ENCODE measurements at regions not wholly inside any gene's neighbourhood (a gene's known extent, or its start where the extent isn't known, plus 50 kb on each side); places are given as distances from the start of the nearest gene placed in this dataset.

DNA sequence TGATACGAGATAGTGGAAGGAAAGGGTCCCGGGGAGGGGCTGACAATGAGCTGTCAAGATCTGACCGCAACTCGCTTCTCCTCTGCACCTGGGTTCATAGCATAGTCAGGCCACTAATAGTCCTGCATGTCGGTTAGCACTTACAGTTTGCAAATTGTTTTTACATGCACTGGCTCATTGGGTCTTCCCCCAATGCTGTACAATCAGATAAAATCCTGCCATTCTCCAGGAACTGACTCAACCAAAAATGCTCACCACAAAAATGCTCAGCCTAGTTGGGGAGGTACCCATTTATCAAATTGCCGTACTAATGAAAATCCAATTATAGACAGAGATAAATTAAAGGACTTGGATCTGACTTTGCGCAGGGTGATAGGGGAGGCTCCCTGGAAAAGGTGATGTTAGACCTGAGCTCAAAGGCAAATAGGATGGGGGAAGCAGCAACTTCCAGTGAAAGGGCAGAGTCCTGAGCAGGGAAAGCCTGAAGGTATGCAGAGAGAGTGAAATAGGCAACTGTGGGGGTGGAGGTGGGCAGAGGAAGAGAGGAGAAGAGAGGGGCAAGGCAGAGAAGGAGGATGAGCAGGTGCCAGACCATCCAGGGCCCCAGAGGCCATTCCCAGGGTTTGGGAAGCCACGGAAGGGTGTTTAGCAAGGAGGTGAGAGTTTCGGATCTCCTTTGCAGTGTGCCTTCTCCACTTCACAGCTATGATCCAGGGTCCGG lies 326.1 kb upstream of the TSHZ3 start:
- H3K4me1 ChIP-seq (ENCODE audit: control insufficient read depth, insufficient read depth, low read length, unreplicated experiment): no peaks in the 10 kb centered on the region

DNA sequence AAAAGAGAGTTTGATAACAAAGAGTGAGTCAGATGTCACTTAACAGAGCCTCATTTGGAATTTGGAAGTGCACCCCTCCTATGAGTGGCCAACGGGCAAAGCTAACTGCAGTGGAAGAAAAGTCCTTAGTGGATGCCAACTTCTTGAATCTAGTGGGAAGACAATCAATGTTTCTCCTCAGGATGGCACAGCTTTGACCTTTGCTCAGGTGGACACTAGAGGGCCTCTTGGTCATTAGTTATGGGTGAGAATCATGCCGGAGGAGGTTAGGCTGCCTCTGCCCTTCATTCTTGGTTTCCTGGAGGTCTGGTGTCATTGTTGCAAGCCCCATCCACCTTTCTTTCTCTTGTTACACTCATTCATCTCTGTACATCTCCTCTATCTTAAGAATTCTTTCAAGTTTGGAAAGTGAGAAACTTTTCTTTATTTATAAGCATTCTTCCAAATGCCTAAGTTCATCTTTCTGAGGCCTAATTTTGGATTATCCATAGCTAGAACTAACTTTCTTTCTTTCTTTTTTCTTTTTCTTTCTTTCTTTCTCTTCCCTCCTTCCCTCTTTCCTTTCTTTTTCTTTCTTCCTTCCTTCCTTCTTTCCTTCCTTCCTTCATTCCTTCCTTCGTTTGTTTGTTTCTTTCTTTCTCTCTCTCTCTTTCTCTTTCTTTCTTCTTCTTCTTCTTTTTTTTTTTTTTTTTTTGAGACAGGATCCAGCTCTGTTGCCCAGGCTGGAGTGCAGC lies 327.2 kb upstream of the TSHZ3 start:
- Histone ChIP-seq H3K4me1 (ENCODE audit: control insufficient read depth, insufficient read depth, low read length, unreplicated experiment) (no peaks in the 10 kb centered on the region), H3K36me3 (ENCODE audit: insufficient read depth, low read length) (no peaks in the 10 kb centered on the region), H3K79me2 (ENCODE audit: control insufficient read depth, insufficient read depth, low read length, unreplicated experiment) (no peaks in the 10 kb centered on the region)

More for the DNA sequence above, 326.1 kb upstream of the TSHZ3 start:
- Histone ChIP-seq H3K4me3 (ENCODE audit: low read depth, low read length) (no peak overlapping the region), H2AFZ (ENCODE audit: low read length, unreplicated experiment) (no peak overlapping the region), H3K27ac (ENCODE audit: low read depth, low read length) (no peak overlapping the region), H3K79me2 (ENCODE audit: control insufficient read depth, insufficient read depth, low read length, unreplicated experiment) (no peaks in the 10 kb centered on the region), H3K27me3 (ENCODE audit: insufficient read depth, low read length) (no peaks in the 10 kb centered on the region), H3K36me3 (ENCODE audit: insufficient read depth, low read length) (no peaks in the 10 kb centered on the region)

DNA sequence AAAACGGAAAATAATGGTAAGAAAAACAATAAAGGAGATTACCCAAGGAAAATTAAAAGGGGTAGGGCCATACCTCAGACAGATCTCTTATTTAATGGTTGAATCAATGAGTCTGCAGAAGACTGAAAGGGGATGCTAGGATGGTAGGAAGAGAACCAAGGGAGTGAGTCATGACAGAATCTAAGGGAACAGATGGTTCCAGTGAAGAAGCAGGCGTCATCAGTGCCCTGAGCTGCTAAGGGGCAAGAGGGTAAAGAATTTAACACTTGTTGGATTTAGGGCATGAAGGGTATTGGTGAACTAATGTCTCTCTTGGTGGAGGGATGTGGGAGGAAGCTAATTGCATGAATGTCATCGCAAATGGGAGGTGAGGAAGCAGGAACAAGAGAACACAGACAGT lies 329.2 kb upstream of the TSHZ3 start:
- Histone ChIP-seq H3K79me2 (ENCODE audit: control insufficient read depth, insufficient read depth, low read length, unreplicated experiment) (no peaks in the 10 kb centered on the region), H3K4me3 (ENCODE audit: low read depth, low read length) (no peak overlapping the region), H3K4me1 (ENCODE audit: control insufficient read depth, insufficient read depth, low read length, unreplicated experiment) (no peaks in the 10 kb centered on the region), H2AFZ (ENCODE audit: low read length, unreplicated experiment) (no peak overlapping the region), H3K27ac (ENCODE audit: low read depth, low read length) (no peak overlapping the region), H3K27me3 (ENCODE audit: insufficient read depth, low read length) (no peaks in the 10 kb centered on the region), H3K36me3 (ENCODE audit: insufficient read depth, low read length) (no peaks in the 10 kb centered on the region)

More for the DNA sequence above, 327.2 kb upstream of the TSHZ3 start:
- Histone ChIP-seq H2AFZ (ENCODE audit: low read length, unreplicated experiment) (no peak overlapping the region), H3K27ac (ENCODE audit: low read depth, low read length) (no peak overlapping the region), H3K27me3 (ENCODE audit: insufficient read depth, low read length) (no peaks in the 10 kb centered on the region), H3K4me3 (ENCODE audit: low read depth, low read length) (no peak overlapping the region)

DNA sequence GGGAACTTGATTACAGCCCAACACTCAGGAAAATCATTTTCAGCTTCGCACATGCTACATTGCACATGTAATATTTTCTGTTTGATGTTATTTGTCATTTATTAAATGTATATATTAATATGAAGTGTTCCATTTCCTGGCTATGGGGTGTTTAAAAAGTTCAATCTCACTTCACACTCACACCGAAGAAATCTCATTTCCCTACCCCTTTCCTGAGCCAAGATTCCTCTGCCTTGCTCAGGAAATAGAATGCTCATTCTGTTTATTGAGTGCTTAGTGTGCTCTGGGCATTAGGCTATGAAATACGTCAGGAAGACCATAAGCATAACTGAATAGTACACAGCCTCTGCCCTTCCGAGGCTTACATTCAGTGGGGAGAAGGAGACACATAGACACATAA lies 331.9 kb upstream of the TSHZ3 start:
- no peaks in the 10 kb centered on the region for H3K27me3 ChIP-seq (ENCODE audit: insufficient read depth, low read length)
- H3K4me3 ChIP-seq (ENCODE audit: low read depth, low read length): no peak overlapping the region
- H3K79me2 ChIP-seq (ENCODE audit: control insufficient read depth, insufficient read depth, low read length, unreplicated experiment): no peaks in the 10 kb centered on the region
- no peaks in the 10 kb centered on the region for H3K36me3 ChIP-seq (ENCODE audit: insufficient read depth, low read length)
- H3K4me1 ChIP-seq (ENCODE audit: control insufficient read depth, insufficient read depth, low read length, unreplicated experiment): no peaks in the 10 kb centered on the region
- H2AFZ ChIP-seq (ENCODE audit: low read length, unreplicated experiment): no peak overlapping the region
- no peak overlapping the region for H3K27ac ChIP-seq (ENCODE audit: low read depth, low read length)

DNA sequence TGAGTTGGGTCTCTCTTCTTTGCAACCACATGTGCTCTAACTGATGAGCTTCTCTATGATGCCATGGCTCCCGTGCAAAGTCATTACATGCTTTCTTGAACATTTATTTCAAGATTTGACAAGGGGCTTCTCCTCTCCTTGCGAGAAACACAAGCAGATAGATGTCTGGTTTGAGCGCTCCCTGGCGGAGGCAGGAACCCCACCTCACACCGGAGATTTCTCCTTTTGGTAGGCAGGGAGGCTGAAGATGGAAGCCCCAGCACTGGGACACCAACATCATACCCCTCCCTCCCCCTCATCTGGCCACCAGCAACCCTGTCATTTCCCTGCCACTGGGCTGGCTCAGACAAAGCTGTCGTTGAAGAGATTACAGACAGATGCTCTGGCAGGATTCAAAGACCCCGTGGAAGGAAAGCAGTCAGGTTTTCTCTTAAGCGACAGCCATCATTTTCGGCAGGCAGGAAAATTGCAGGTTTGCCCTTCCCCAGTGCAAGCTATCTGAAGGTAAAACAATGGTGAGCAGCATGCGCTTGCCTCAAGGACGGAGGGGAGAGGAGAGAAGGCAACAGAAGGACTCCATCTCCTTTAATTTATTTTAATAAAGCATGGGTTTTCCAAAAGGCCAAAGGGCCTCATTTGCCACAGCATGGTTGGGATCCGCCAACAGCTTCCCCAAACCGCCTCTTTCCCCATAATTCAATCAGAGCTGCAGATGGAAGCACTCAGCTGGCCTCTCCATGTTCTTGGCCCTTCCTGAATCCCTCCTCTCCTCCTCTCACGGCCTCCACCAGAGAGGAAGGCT lies 344.1 kb upstream of the TSHZ3 start:
- Histone ChIP-seq H3K36me3 (ENCODE audit: insufficient read depth, low read length) (no peaks in the 10 kb centered on the region), H2AFZ (ENCODE audit: low read length, unreplicated experiment) (no peak overlapping the region), H3K27me3 (ENCODE audit: insufficient read depth, low read length) (no peaks in the 10 kb centered on the region), H3K79me2 (ENCODE audit: control insufficient read depth, insufficient read depth, low read length, unreplicated experiment) (no peaks in the 10 kb centered on the region), H3K27ac (ENCODE audit: low read depth, low read length) (no peak overlapping the region), H3K4me3 (ENCODE audit: low read depth, low read length) (no peak overlapping the region), H3K4me1 (ENCODE audit: control insufficient read depth, insufficient read depth, low read length, unreplicated experiment) (no peaks in the 10 kb centered on the region)

DNA sequence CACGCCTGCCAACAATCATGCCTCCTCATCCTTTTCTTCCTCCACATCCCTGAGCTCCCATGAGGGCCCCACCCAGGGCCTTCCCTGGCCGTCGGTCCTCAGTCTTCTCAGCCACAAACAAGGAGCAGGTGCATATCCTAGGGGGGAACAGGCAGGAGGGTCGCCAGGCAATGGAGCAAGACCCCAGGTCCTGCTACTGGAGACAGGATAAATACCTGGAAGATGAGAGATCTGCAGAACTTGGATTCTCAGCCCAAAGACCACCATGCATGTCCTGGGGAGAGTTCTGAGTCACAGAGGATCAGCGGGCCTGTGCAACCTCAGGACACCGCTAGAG lies 344.7 kb upstream of the TSHZ3 start:
- H3K36me3 ChIP-seq (ENCODE audit: insufficient read depth, low read length): no peaks in the 10 kb centered on the region
- H3K79me2 ChIP-seq (ENCODE audit: control insufficient read depth, insufficient read depth, low read length, unreplicated experiment): no peaks in the 10 kb centered on the region
- H3K27me3 ChIP-seq (ENCODE audit: insufficient read depth, low read length): no peaks in the 10 kb centered on the region
- no peak overlapping the region for H3K4me3 ChIP-seq (ENCODE audit: low read depth, low read length)
- H2AFZ ChIP-seq (ENCODE audit: low read length, unreplicated experiment): no peak overlapping the region
- H3K27ac ChIP-seq (ENCODE audit: low read depth, low read length): no peak overlapping the region
- no peaks in the 10 kb centered on the region for H3K4me1 ChIP-seq (ENCODE audit: control insufficient read depth, insufficient read depth, low read length, unreplicated experiment)

DNA sequence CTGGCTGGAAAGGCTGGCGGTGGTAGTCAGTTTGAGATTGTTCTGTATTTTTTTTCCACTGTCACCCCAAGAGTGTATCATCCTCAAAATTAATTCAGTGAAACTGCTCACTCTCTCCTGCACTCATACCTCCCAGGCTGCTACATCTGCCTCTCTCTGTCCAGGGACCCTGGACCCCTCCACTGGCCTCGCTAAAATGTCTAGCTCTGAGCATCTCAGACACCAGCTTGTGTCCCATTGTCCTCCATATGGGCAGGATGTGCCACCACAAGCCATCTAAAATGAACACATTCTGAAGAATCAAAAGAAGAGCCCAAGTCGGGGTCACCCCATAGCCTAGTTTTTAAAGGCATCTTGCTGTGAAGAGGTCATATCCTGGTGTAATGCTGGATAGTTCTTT lies 345.5 kb upstream of the TSHZ3 start:
- no peaks in the 10 kb centered on the region for H3K79me2 ChIP-seq (ENCODE audit: control insufficient read depth, insufficient read depth, low read length, unreplicated experiment)
- no peak overlapping the region for H3K27ac ChIP-seq (ENCODE audit: low read depth, low read length)
- H3K36me3 ChIP-seq (ENCODE audit: insufficient read depth, low read length): no peaks in the 10 kb centered on the region
- H3K4me3 ChIP-seq (ENCODE audit: low read depth, low read length): no peak overlapping the region
- H2AFZ ChIP-seq (ENCODE audit: low read length, unreplicated experiment): no peak overlapping the region
- H3K27me3 ChIP-seq (ENCODE audit: insufficient read depth, low read length): no peaks in the 10 kb centered on the region
- no peaks in the 10 kb centered on the region for H3K4me1 ChIP-seq (ENCODE audit: control insufficient read depth, insufficient read depth, low read length, unreplicated experiment)

DNA sequence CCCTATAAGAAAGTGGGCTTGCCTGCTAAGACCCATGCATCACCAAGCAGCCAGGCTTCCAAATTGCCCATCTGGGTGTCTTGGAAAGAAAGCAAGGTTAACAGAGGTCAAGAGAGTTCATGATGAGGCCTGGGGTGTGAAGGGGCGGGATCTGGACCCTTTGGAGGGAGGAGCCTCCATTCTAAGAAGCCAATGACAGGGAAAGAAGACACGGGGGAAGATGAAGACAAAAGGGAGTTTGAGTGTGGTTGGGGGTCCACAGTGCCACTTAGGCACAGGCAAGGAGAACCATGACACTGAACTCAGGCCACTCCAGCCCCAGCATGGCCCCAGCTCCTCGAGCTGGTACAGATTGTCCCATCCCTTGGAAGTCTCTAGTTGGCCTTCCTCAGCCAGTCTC lies 350.2 kb upstream of the TSHZ3 start:
- no peaks in the 10 kb centered on the region for H3K79me2 ChIP-seq (ENCODE audit: control insufficient read depth, insufficient read depth, low read length, unreplicated experiment)
- H3K4me1 ChIP-seq (ENCODE audit: control insufficient read depth, insufficient read depth, low read length, unreplicated experiment): no peaks in the 10 kb centered on the region
- H2AFZ ChIP-seq (ENCODE audit: low read length, unreplicated experiment): no peak overlapping the region
- no peaks in the 10 kb centered on the region for H3K27me3 ChIP-seq (ENCODE audit: insufficient read depth, low read length)
- H3K4me3 ChIP-seq (ENCODE audit: low read depth, low read length): no peak overlapping the region
- no peaks in the 10 kb centered on the region for H3K36me3 ChIP-seq (ENCODE audit: insufficient read depth, low read length)
- H3K27ac ChIP-seq (ENCODE audit: low read depth, low read length): no peak overlapping the region

DNA sequence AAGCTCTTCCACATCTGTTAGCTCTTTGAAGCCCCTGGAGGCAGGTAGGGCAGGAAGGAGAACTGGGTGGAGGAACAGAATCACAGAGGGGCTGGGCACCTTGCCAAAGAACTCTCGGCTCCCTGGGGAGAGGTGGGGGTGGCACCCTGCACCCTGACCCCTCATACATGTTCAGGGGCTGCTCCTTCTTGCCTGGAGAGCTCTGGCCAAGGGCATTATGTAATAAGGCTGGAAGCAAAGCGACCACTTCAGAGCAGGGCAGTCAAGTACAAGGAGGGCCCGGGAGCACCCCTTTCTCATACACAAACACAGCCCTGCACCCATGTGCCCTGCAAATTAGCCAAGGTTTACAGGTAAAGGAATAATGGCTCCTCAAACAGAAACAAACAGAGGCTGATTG lies 351.9 kb upstream of the TSHZ3 start:
- no peak overlapping the region for H3K27ac ChIP-seq (ENCODE audit: low read depth, low read length)
- H2AFZ ChIP-seq (ENCODE audit: low read length, unreplicated experiment): no peak overlapping the region
- no peaks in the 10 kb centered on the region for H3K79me2 ChIP-seq (ENCODE audit: control insufficient read depth, insufficient read depth, low read length, unreplicated experiment)
- no peak overlapping the region for H3K4me3 ChIP-seq (ENCODE audit: low read depth, low read length)
- no peaks in the 10 kb centered on the region for H3K27me3 ChIP-seq (ENCODE audit: insufficient read depth, low read length)
- H3K4me1 ChIP-seq (ENCODE audit: control insufficient read depth, insufficient read depth, low read length, unreplicated experiment): no peaks in the 10 kb centered on the region
- H3K36me3 ChIP-seq (ENCODE audit: insufficient read depth, low read length): no peaks in the 10 kb centered on the region

DNA sequence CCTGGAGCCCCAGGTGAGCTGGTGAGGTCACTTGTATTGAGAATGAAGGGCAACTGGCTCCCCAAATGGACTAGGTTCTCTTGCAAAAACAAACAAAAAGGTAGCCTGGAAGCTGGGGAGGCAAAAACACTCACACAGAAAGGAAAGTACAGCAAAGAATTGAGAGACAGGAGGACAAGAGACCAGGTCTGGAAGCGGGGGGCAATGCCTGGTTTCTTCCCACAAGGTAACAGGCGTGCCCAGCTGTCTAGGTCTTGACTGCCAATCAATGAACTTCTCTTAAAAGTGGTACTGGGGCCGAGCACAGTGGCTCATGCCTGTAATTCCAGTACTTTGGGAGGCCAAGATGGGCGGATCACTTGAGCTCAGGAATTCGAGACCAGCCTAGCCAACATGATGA lies 356.4 kb upstream of the TSHZ3 start:
- Histone ChIP-seq H3K4me1 (ENCODE audit: control insufficient read depth, insufficient read depth, low read length, unreplicated experiment) (no peaks in the 10 kb centered on the region), H3K36me3 (ENCODE audit: insufficient read depth, low read length) (no peaks in the 10 kb centered on the region), H3K4me3 (ENCODE audit: low read depth, low read length) (no peak overlapping the region), H3K27me3 (ENCODE audit: insufficient read depth, low read length) (no peaks in the 10 kb centered on the region), H2AFZ (ENCODE audit: low read length, unreplicated experiment) (no peak overlapping the region), H3K27ac (ENCODE audit: low read depth, low read length) (no peak overlapping the region), H3K79me2 (ENCODE audit: control insufficient read depth, insufficient read depth, low read length, unreplicated experiment) (no peaks in the 10 kb centered on the region)

Data from ACC112 (cell line).